ENCODE measurements at regions not wholly inside any gene's neighbourhood (a gene's known extent, or its start where the extent isn't known, plus 50 kb on each side); places are given as distances from the start of the nearest gene placed in this dataset.

DNA sequence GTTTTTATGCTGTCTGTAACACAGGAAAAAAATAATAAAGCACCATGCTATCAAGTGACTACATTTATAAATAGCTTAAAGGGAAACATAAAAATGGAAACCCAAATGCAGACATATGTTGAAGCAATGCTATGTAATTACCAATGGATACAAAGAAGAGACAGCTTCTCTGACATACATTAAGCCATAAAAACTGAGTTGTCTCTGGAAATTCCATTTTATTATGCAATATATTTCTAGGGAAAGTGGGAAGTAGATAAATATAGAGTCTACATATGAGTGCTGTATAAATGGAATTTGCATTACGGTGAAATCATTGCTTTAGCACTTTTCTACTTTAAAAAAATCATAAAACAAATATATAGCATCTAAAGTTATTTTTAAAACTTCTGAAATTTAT is 135.2 kb upstream of the COL11A1 start:
- no TSS peak for BruUV-seq (replicated peaks)
- Mint-ChIP-seq H3K9me3 (ENCODE audit: low read depth, unreplicated experiment) (peaks cover 8% of the 10 kb centered on the region), H3K27ac (ENCODE audit: unreplicated experiment) (no peak overlapping the region), H3K36me3 (ENCODE audit: insufficient read depth, unreplicated experiment) (no peaks in the 10 kb centered on the region), H3K4me3 (ENCODE audit: low read depth, unreplicated experiment) (no peak overlapping the region), H3K27me3 (ENCODE audit: unreplicated experiment) (no peaks in the 10 kb centered on the region), H3K4me1 (ENCODE audit: low read depth, unreplicated experiment) (no peaks in the 10 kb centered on the region)
- CTCF ChIA-PET: no interaction called here
- intact Hi-C loops (cut with micrococcal nuclease; ENCODE audit: unreplicated experiment): no loop called here
- TF ChIP-seq, protein P1, sequence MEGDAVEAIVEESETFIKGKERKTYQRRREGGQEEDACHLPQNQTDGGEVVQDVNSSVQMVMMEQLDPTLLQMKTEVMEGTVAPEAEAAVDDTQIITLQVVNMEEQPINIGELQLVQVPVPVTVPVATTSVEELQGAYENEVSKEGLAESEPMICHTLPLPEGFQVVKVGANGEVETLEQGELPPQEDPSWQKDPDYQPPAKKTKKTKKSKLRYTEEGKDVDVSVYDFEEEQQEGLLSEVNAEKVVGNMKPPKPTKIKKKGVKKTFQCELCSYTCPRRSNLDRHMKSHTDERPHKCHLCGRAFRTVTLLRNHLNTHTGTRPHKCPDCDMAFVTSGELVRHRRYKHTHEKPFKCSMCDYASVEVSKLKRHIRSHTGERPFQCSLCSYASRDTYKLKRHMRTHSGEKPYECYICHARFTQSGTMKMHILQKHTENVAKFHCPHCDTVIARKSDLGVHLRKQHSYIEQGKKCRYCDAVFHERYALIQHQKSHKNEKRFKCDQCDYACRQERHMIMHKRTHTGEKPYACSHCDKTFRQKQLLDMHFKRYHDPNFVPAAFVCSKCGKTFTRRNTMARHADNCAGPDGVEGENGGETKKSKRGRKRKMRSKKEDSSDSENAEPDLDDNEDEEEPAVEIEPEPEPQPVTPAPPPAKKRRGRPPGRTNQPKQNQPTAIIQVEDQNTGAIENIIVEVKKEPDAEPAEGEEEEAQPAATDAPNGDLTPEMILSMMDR (IDR thresholded peaks at IDR 0.05; ENCODE audit: unreplicated experiment): no peak
- no peak for DNase-seq

DNA sequence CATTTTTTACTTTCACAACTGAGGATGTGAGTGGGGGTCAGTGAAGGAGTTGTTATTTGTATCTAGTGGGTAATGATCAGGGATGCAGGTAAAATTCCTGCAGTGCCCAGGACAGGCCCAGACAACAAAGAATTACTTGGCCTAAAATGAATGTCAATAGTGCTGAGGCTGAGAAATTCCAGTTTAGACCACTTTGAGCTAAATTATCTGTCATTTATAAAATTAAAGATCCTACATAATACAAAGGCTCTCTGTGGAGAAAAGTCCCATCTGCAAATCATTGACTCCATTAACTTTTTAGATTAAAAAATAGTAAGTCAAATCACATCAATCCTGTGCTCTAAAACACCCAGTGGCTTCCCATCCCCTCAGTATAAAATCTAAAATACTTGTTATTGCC is 130.7 kb upstream of the COL11A1 start:
- Mint-ChIP-seq H3K27me3 (ENCODE audit: unreplicated experiment) (no peaks in the 10 kb centered on the region), H3K4me1 (ENCODE audit: low read depth, unreplicated experiment) (no peaks in the 10 kb centered on the region), H3K9me3 (ENCODE audit: low read depth, unreplicated experiment) (peaks cover 11% of the 10 kb centered on the region), H3K36me3 (ENCODE audit: insufficient read depth, unreplicated experiment) (no peaks in the 10 kb centered on the region), H3K27ac (ENCODE audit: unreplicated experiment) (no peak overlapping the region), H3K4me3 (ENCODE audit: low read depth, unreplicated experiment) (no peak overlapping the region)
- no peak for DNase-seq
- no TSS peak for BruUV-seq (replicated peaks)
- TF ChIP-seq, protein P1 (IDR thresholded peaks at IDR 0.05; ENCODE audit: unreplicated experiment): no peak
- intact Hi-C loops (cut with micrococcal nuclease; ENCODE audit: unreplicated experiment): no loop called here
- CTCF ChIA-PET: no interaction called here

DNA sequence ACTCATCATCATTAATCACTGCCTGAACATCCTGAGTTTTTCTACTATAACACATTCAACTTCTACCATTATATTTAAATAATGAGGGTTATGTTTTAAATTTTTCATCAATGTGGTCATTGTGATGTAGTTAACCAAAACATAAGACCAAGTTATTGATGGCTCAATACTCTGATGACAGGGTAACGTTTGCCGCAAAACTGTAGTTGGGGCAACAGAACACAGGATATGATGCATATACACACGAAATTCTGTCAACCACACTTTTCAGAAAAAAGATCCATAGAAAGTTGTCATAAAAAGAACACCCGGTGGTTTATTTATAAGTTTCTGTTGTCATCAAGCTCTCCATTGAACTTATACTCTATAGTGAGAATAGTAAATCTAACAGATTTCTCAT is 121.7 kb upstream of the COL11A1 start:
- no peak overlapping the region for H3K27ac Mint-ChIP-seq (ENCODE audit: unreplicated experiment)
- DNase-seq: no peak
- BruUV-seq (replicated peaks): no TSS peak
- H3K27me3 Mint-ChIP-seq (ENCODE audit: unreplicated experiment): no peaks in the 10 kb centered on the region
- H3K9me3 Mint-ChIP-seq (ENCODE audit: low read depth, unreplicated experiment): peaks cover 7% of the 10 kb centered on the region
- H3K4me1 Mint-ChIP-seq (ENCODE audit: low read depth, unreplicated experiment): no peaks in the 10 kb centered on the region
- H3K36me3 Mint-ChIP-seq (ENCODE audit: insufficient read depth, unreplicated experiment): no peaks in the 10 kb centered on the region
- CTCF ChIA-PET: no interaction called here
- no peak overlapping the region for H3K4me3 Mint-ChIP-seq (ENCODE audit: low read depth, unreplicated experiment)
- intact Hi-C loops (cut with micrococcal nuclease; ENCODE audit: unreplicated experiment): no loop called here
- TF ChIP-seq, protein P1 (IDR thresholded peaks at IDR 0.05; ENCODE audit: unreplicated experiment): no peak

DNA sequence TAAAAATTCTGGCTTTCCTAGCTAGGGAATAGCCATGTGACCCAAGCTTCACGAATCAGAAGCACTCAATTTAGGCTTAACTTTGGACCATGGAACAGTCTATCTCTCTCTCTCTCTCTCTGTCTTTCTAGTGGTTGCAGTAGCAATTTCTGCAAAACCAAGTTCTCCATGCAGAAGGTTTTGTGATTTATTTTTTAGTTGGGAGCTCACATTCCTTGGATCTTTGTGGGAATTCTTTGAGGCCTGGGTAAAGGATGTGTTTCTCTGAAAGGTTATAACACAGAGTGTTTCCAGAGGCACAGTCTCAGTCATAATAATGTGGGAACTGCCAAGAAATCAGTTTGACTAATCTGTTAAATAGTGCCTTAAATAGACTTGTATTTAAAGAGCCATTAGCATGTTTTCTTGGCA is 112.3 kb upstream of the COL11A1 start:
- DNase-seq: no peak
- TF ChIP-seq, protein P1 (IDR thresholded peaks at IDR 0.05; ENCODE audit: unreplicated experiment): no peak
- H3K4me3 Mint-ChIP-seq (ENCODE audit: low read depth, unreplicated experiment): no peak overlapping the region
- intact Hi-C loops (cut with micrococcal nuclease; ENCODE audit: unreplicated experiment): no loop called here
- CTCF ChIA-PET: no interaction called here
- H3K9me3 Mint-ChIP-seq (ENCODE audit: low read depth, unreplicated experiment): peaks cover 2% of the 10 kb centered on the region
- H3K27ac Mint-ChIP-seq (ENCODE audit: unreplicated experiment): no peak overlapping the region
- BruUV-seq (replicated peaks): no TSS peak
- no peaks in the 10 kb centered on the region for H3K27me3 Mint-ChIP-seq (ENCODE audit: unreplicated experiment)
- H3K36me3 Mint-ChIP-seq (ENCODE audit: insufficient read depth, unreplicated experiment): no peaks in the 10 kb centered on the region
- no peaks in the 10 kb centered on the region for H3K4me1 Mint-ChIP-seq (ENCODE audit: low read depth, unreplicated experiment)

DNA sequence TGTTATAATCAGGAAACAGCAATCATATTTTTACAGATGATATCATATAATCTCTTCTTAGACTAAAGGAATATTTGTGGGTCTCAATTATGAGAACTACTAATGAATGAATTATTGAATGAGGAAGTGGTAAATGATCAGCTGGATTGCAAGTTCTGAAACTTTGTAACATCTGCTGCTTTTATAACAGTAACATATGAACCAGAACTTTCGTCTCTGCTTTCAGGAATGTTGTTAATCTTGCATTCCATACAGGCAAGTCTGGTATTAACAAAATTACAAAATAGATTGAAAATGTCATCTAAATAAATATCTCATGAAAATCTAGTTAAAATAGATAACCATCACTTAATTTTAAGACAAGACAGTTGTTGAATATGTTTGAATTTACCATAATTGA is 110.5 kb upstream of the COL11A1 start:
- CTCF ChIA-PET: no interaction called here
- intact Hi-C loops (cut with micrococcal nuclease; ENCODE audit: unreplicated experiment): no loop called here
- no TSS peak for BruUV-seq (replicated peaks)
- no peaks in the 10 kb centered on the region for H3K36me3 Mint-ChIP-seq (ENCODE audit: insufficient read depth, unreplicated experiment)
- H3K9me3 Mint-ChIP-seq (ENCODE audit: low read depth, unreplicated experiment): peaks cover 2% of the 10 kb centered on the region
- no peak overlapping the region for H3K4me3 Mint-ChIP-seq (ENCODE audit: low read depth, unreplicated experiment)
- no peak for DNase-seq
- H3K27ac Mint-ChIP-seq (ENCODE audit: unreplicated experiment): no peak overlapping the region
- no peaks in the 10 kb centered on the region for H3K27me3 Mint-ChIP-seq (ENCODE audit: unreplicated experiment)
- H3K4me1 Mint-ChIP-seq (ENCODE audit: low read depth, unreplicated experiment): no peaks in the 10 kb centered on the region
- TF ChIP-seq, protein P1 (IDR thresholded peaks at IDR 0.05; ENCODE audit: unreplicated experiment): no peak
